ENCODE measurements at regions not wholly inside any gene's neighbourhood (a gene's known extent, or its start where the extent isn't known, plus 50 kb on each side); places are given as distances from the start of the nearest gene placed in this dataset.

DNA sequence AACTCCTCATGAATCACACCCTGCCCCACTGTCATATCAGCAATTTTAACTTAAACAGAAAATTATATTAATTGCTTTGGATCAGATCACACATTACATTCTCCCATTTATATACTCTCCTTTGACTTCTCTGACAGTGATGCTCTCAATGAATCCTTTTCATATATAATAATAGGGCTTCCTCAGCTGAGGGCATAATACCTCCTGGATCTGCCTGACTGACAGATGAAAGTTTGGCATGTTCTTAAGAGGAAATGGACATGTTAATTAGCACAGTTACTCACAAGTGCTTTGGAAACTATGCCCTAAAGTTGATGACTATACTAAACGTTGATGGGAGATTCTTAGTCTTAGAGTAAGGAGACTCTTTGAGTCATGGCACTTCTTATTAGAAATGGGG, 478.2 kb upstream of the LRRN3 start:
- peaks cover 14% of the 10 kb centered on the region for H3K9me3 Mint-ChIP-seq
- no peaks in the 10 kb centered on the region for H3K4me1 Mint-ChIP-seq
- H3K27ac Mint-ChIP-seq, result no peak overlapping the region
- H3K27me3 Mint-ChIP-seq, result peaks cover 11% of the 10 kb centered on the region
- DNase-seq, result no peak
- H3K4me3 Mint-ChIP-seq, result no peak overlapping the region
- intact Hi-C loops (cut with micrococcal nuclease), result no loop called here
- H3K36me3 Mint-ChIP-seq (ENCODE audit: low read depth), result no peaks in the 10 kb centered on the region

Measured in activated CD4-positive, alpha-beta T cell treated with anti-CD3 and anti-CD28 coated beads, Interleukin-2, amount 10 ng/mL, durations not matched to agents 24 days and 14 days (primary cell).